H1 (cell line): ENCODE measurements at regions not wholly inside any gene's neighbourhood (a gene's known extent, or its start where the extent isn't known, plus 50 kb on each side); places are given as distances from the start of the nearest gene placed in this dataset.

Experiments used
- NANOG ChIP-seq: IDR thresholded peaks from 2 replicates; pipeline ENCODE4 v1.6.1; 2011; ENCODE audit warnings: low read length, low read depth, mild to moderate bottlenecking, inconsistent platforms; ENCODE audit not compliant: insufficient read depth, poor library complexity, severe bottlenecking
- POLR2AphosphoS5 ChIP-seq: IDR thresholded peaks from 2 replicates; pipeline ENCODE4 v1.6.1; 2011; ENCODE audit warnings: low read depth, low read length
- SIN3A ChIP-seq, 2 experiments: IDR thresholded peaks in 1 of 2; conservative IDR thresholded peaks in 1 of 2; 2 replicates each; pipeline ENCODE4 v1.6.1; 2011 to 2012; ENCODE audit warnings: low read length in 2 of 2, improper control_type of control experiment in 1 of 2, low read depth in 1 of 2, mild to moderate bottlenecking in 1 of 2
- TF ChIP-seq, protein P1 (sequence below), 3 experiments: IDR thresholded peaks; 1 replicate in 2 of 3; 2 replicates in 1 of 3; pipeline versions ENCODE4 v1.5.1 to v1.6.1; 2011; ENCODE audit warnings: low read length in 3 of 3, mild to moderate bottlenecking in 3 of 3, inconsistent platforms in 2 of 3, low read depth in 1 of 3, moderate library complexity in 1 of 3; ENCODE audit not compliant: insufficient read depth in 1 of 3; ENCODE audit errors: control extremely low read depth in 1 of 3

GRCh38 chr7:57646901-57647246 lies 196.9 kb downstream of the ZNF716 start:
- TF ChIP-seq SIN3A (conservative IDR thresholded peaks at IDR 0.05 in 1 of 2, IDR thresholded peaks at IDR 0.05 in 1 of 2; ENCODE audit: low read depth in 1 of 2, low read length in 2 of 2) (no peak), NANOG (no peak), POLR2AphosphoS5 (no peak)
- TF ChIP-seq, protein P1, sequence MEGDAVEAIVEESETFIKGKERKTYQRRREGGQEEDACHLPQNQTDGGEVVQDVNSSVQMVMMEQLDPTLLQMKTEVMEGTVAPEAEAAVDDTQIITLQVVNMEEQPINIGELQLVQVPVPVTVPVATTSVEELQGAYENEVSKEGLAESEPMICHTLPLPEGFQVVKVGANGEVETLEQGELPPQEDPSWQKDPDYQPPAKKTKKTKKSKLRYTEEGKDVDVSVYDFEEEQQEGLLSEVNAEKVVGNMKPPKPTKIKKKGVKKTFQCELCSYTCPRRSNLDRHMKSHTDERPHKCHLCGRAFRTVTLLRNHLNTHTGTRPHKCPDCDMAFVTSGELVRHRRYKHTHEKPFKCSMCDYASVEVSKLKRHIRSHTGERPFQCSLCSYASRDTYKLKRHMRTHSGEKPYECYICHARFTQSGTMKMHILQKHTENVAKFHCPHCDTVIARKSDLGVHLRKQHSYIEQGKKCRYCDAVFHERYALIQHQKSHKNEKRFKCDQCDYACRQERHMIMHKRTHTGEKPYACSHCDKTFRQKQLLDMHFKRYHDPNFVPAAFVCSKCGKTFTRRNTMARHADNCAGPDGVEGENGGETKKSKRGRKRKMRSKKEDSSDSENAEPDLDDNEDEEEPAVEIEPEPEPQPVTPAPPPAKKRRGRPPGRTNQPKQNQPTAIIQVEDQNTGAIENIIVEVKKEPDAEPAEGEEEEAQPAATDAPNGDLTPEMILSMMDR (IDR thresholded peaks at IDR 0.05; ENCODE audit: control extremely low read depth in 1 of 3, insufficient read depth in 1 of 3, low read depth in 1 of 3, low read length in 3 of 3): no peak
